CD4-positive, alpha-beta T cell treated with Interleukin-1 beta for 1 hour (primary cell): ENCODE measurements at regions not wholly inside any gene's neighbourhood (a gene's known extent, or its start where the extent isn't known, plus 50 kb on each side); places are given as distances from the start of the nearest gene placed in this dataset.

ENCODE experiments used
- DNase-seq, 2 donors: peaks; one replicate each; pipeline ENCODE4 v3.0.0-alpha.2; 2020 to 2022

DNA sequence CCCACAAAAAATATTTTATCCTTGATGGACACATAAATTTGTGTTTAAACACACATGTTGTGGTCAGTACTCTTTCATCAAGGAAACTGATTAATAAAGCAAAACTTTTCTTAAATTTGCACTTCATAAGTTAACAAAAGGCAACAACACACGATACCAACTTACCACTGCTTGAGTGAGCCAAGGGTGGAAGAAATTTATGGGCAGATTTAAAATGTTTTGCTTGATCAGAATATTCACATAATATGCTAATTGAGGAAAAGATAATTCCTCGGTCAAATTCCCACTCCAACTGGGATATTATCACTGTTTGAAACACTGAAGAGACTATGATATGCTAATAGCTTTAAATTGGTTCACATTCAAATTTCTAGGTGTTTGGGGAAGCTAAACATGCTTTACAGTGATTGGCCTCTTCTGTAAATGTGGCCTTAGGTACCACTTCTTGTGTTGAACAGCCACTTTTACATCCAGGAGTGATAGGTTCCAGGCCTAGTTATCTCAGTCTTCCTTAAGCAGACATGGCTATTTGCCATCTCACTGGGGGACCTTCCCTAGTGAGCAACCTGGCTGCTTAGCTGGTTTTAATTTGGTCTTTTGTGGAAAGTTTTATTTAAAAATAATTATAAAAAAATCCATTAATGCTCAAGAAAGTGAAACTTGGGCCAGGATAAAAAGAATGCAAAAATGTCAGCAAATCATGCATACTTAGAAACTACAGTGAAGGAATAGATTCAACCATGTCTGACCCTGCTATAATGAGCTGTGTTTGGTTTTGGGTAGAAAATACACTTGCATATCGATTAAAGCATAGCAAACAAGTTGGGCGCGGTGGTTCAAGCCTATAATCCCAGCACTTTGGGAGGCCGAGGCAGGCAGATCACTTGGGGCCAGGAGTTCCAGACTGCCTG lies 221.2 kb upstream of the MAP3K7 start:
- DNase-seq: no peak

DNA sequence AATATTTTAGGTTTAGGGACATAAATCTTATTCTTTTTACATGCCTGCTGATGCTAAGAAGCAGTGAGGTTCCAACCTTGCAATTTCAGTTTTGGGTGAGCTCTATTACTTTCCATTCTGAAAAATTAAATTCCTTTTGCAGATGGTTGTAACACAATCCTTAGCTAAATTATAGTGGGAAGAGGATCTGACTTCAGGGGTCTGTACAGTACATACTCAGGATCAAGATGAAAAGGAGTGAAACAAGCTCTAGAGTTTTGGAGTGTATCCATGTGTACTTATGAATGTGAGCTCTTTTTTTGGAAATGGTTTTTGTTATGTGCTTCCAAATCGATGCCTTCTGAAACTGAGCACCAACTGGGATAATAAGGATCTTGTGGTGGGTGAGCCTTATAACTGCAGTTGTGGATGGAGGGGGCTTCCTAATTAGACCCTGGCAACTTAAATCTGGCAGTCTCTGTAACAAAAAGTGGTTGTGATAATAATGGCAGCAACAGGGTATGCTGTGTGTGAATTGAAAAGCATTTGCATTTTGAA lies 218.8 kb upstream of the MAP3K7 start:
- DNase-seq: no peak

DNA sequence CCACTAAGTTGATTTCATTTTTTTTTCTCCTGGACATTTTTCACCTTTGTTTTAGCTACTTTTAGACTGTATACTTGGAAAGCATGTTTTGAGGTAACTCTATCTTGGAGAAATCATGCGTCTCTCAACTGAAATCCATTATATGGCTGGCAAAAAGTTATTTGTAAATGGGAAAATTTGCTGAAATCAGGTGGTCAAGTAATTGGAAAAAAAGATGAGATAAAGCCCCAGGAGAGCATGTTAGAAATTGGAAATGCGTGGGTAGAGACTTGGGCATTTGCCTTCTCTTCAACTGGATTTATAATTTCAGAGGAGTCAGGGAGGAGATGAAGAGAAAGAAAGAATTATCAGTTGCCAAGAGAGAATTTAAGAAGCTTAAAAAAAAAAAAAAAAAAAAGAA lies 217.1 kb upstream of the MAP3K7 start:
- no peak for DNase-seq

GRCh38 chr6:90795078-90795477 lies 208.2 kb upstream of the MAP3K7 start:
- no peak for DNase-seq

- DNase-seq: no peak
Measured at GRCh38 chr6:90793771-90794170, 206.9 kb upstream of the MAP3K7 start.

- no peak for DNase-seq
Measured at GRCh38 chr6:90790696-90791095, 203.8 kb upstream of the MAP3K7 start.

- DNase-seq: no peak
Measured at GRCh38 chr6:90790058-90790457, 203.2 kb upstream of the MAP3K7 start.

DNA sequence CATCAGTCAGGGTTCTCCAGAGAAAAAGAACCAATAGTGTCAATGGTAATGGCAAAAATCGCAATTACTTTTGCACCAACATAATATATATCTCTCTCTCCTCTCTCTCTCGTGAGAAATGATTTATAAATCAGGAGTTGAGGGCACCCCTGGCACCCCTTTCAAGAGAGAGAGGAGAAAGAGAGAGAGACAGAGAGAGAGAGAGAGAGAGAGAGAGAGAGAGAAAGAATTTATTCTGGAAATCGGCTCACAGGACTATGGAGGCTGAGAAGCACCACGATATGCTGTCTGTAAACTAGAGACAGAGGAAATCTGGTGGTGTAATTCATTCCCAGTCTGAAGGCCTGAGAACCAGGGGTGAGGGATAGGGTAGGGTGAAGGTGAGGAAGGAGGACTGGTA lies 201.9 kb upstream of the MAP3K7 start:
- DNase-seq: no peak

DNA sequence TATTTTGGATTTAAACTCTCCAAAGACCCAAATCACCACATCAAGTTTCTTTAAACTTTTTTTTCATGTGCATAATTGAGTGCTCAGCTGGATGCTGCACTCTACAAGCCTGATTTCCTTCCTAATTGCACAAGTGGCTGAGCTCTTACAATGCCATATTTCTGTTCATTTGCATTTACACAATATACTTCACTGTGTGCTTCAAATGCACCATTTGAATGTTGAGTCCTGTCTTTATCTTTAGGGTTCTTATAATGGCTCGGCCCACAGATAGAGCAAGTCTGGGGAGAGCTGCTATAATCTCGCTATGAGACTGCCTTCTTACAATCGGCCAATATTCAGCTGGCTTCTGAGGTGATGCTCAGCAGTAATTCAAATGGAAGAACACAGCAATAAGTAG lies 200.6 kb upstream of the MAP3K7 start:
- DNase-seq: no peak

DNA sequence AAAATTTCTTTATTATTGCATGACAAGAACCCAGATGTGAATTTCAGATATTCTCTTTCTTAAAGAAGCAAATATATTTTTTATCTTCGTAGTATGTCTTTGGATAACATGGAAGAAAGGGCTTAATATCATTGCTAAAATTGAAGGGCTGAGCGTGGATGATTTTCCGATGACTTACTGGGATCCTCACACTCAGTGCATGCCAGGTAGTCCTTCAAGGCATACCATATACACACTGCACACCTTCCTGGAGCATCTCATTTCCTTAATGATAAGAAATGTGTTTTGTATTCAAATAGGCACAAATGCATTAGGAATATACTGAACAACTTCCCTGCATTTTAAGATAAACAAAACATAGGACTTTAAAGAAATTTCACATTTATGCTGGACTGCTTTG lies 193.9 kb upstream of the MAP3K7 start:
- DNase-seq: no peak

DNA sequence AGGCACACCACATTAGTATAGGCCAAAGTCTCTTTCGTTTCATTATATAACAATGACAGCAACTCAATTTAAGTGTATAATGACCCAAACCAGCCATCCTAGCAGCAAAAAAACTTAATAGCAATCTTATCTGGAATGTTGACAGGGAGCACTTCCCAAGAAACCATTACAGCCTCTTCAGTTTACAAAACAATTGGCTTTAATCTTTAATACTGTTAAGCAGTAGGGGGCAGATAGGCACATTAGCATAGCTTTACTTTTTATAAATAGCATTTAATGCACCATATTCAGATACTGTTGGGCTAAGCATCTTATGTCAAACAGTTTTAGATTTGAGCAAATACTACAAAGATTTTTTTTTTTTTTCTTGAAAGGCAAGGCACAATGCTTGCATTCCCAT lies 193.3 kb upstream of the MAP3K7 start:
- DNase-seq: no peak

- no peak for DNase-seq
Measured at GRCh38 chr6:90778417-90779203, 191.7 kb upstream of the MAP3K7 start.

GRCh38 chr6:90770778-90771177 lies 183.9 kb upstream of the MAP3K7 start:
- DNase-seq: no peak

GRCh38 chr6:90765895-90766294 lies 179.0 kb upstream of the MAP3K7 start:
- DNase-seq: no peak

DNA sequence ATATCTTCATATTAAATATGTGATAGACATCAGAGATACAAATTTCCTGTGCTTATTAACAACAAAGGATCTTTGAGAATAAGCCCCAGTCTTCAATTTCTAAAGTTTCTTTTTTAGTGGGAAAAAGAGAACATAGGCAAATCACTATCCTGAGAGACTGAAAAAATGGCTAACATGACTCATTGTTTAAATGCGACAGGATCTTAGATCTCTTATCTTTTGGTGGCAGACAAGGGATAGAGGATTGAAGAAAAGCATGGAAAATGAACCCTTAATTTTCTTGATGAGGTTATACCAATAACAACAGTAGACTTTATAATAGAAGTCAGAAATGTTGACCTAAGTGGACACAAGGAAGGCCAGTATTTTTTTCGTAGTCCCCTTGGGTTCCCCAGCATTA lies 178.6 kb upstream of the MAP3K7 start:
- no peak for DNase-seq

DNA sequence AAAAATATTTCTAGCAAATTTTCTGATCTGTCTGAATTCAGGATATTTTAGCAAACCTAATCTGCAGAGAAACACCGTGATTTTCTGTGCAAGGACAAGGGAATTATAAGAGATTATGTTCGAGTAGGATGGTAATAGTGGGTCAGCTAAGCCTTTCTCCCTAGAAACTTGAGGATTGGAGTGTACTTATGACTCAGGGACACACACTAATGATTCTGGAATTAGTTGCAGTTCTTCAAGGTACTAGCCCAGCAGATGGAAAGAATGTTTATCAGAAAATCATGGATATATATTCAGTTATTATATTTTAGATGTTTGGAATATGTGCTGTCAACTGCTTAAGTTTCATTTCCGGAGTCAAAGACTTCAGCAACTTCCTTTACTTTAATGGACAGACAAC lies 177.1 kb upstream of the MAP3K7 start:
- no peak for DNase-seq

- DNase-seq: no peak
Measured at GRCh38 chr6:90759664-90760063, 172.8 kb upstream of the MAP3K7 start.

GRCh38 chr6:90758741-90759140 lies 171.9 kb upstream of the MAP3K7 start:
- DNase-seq: no peak

DNA sequence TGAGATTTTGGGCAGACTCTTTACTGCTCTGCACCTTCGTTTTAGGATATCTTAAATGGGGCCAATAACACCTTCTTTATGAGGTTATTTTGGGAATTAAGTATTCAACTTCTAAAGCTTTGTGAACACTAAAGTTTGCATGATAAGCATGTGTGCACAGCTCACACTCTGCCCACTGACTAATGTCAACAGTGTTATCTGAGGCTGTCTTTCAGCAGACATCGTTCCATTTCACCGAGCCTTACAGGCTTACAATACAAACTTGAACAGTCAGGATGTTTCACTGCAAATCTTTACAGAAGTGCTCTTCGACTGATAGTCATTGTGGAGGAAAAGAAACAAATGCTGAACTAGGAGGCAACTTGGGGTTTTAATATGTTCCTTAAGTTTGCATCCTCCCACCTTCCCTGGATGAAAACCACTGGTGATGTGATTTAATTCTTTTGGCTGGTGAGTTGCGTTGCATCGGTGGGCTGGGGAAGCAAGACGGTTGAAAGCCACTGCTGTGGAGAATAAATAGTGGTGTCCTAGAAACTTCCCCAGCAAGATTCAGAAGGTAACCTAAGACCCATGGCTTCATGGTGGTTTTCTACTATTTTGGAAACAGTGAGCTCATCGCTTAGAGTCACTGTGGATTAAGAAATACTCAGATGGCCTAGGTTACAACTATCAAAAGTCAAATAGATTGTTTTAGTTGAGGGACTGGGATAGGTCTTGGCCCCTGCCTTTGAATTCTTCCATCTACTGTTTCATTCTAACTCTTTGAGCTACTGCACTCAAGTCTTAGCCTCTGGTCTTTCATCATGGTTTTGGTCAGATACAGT lies 167.2 kb upstream of the MAP3K7 start:
- DNase-seq: no peak

DNA sequence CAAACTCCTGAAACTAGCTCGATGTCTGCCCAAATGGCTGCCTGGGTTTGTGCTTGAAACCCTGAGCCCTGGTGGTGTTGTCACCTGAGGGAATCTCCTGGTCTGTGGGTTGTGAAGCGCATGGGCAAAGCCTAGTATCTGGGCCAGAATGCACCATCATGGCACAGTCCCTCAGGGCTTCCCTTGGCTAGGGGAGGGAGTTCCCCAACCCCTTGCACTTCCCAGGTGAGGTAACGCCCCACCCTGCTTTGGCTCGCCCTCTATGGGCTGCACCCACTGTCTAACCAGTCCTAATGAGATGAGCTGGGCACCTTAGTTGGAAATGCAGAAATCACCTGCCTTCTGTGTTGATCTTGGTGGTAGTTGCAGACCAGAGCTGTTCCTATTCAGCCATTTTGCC lies 152.9 kb upstream of the MAP3K7 start:
- DNase-seq: no peak

- DNase-seq: no peak
Measured at GRCh38 chr6:90739339-90739738, 152.5 kb upstream of the MAP3K7 start.

DNA sequence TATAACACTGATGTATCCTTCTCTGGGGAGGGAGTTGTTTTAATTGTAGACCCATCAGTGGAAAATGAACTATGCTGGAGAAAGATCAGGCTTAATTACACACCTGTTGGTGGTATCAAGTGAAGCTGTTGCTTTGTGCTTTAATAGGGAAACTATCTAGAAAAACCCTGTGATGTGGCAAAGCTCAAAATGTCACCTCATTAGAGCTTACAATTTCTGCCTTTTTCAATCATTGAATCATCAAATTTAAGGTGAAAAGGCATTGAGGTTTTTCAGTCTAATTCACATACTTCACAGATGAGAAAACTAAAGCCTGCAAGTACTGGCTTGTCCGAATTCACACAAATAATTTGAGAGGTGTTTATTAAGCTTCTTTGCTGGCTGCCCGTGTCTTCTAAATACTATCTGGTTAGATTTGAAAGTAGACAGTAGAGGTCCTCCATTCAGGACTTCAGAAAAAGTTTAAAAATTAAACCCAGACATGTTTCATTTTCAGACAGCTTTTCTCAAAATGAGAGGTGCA lies 143.3 kb upstream of the MAP3K7 start:
- DNase-seq: no peak

DNA sequence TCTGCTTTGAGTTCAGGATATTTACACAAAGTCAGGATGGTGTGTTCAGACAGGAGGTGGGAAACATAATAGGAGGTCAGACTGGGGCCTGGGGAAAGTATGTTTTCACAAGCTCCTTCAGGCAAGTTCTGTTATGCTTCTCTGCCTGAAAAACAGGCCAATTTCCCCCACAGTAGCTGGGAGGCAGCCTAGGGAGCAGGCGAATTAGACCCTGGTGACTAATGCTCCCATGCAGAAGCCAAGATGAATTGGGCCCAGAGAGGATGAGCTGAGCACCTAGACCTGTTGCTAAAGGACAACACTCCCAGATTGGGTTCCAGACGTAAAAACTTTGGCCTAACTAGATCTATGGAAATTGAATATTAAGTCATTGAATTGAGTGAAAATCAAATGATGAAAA lies 142.2 kb upstream of the MAP3K7 start:
- DNase-seq: no peak
